ENCODE measurements at regions not wholly inside any gene's neighbourhood (a gene's known extent, or its start where the extent isn't known, plus 50 kb on each side); places are given as distances from the start of the nearest gene placed in this dataset.

DNA sequence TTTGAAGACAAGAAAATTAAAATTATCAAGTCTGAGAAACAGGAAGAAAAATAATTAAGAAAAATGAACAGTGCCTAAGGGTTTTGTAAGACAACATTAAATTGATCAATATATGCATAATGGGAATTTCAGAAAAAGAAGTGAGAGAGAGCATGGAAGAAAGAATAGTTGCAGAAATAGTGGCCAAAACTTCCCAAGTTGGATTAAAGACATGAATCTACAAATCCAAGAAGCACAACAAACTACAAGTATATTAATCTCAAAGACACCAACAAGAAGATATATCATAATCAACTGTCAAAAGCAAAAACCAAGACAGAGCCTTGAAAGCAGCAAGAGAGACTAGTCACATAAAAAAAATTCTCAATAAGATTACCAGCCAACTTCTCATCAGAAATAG, 488.0 kb downstream of the RASEF start:
- intact Hi-C loops (cut with DNase I) = no loop called here
- DNase-seq = no peak
- ATAC-seq (ENCODE audit: poor library complexity) = no peak

GRCh38 chr9:82580921-82581320, 482.0 kb downstream of the RASEF start:
- intact Hi-C loops (cut with DNase I) = no loop called here

GRCh38 chr9:82581516-82581915, 481.4 kb downstream of the RASEF start:
- no peak for DNase-seq
- no peak for ATAC-seq (ENCODE audit: poor library complexity)
- intact Hi-C loops (cut with DNase I) = no loop called here

More at GRCh38 chr9:82580921-82581320, 482.0 kb downstream of the RASEF start:
- DNase-seq (no peak), ATAC-seq (ENCODE audit: poor library complexity) (no peak)

GRCh38 chr9:82581935-82582334, 481.0 kb downstream of the RASEF start:
- intact Hi-C loops (cut with DNase I) = no loop called here
- DNase-seq (no peak), ATAC-seq (ENCODE audit: poor library complexity) (no peak)

DNA sequence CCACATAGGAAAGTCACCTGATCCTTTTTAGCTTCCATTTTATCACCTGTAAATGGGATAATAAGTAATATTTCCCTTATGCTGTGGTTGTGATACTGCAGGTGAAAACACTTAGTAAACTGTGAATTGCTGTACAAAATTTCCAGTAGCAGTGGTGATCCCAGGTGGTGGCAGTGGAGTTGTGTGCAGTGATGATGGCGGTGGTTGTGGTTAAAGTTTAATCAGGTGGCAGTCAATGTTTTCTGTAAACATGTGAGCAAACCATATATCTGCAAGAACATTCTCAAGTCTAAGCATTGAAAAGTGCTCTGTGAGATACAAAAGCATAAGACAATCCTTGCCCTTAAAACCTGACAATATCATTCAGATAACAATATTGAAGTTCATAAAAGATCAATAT, 480.2 kb downstream of the RASEF start:
- DNase-seq = no peak
- ATAC-seq (ENCODE audit: poor library complexity) = no peak
- intact Hi-C loops (cut with DNase I) = no loop called here

- ATAC-seq (ENCODE audit: poor library complexity) (no peak), DNase-seq (no peak)
- intact Hi-C loops (cut with DNase I) = no loop called here
Measured at GRCh38 chr9:82583524-82583923, 479.4 kb downstream of the RASEF start.

DNA sequence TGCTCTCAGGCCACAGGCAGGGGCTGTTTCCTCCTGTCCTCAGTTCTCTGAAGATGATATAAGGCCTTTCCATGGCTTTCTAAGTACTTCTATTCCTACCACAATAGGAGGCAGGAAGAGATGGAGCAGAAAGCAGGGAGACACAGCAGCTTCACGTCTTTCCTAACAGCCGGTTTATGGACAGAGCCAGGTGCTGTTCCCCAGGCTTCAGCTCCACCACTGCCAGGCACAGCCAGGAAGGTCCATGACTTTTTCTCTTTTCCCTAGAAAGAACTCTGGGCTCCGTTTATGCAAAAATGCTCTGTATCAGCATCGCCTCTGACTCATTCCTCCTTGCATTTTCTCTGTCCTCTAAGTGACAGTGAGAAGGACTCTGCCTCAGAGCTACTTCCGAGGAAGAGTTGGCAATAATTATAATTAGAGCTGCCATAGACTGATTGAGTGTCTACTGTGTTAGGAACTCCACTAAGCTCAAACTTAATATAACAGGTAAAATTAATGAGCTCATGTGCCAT, 478.5 kb downstream of the RASEF start:
- ATAC-seq (ENCODE audit: poor library complexity) (no peak), DNase-seq (no peak)
- intact Hi-C loops (cut with DNase I) = no loop called here

DNA sequence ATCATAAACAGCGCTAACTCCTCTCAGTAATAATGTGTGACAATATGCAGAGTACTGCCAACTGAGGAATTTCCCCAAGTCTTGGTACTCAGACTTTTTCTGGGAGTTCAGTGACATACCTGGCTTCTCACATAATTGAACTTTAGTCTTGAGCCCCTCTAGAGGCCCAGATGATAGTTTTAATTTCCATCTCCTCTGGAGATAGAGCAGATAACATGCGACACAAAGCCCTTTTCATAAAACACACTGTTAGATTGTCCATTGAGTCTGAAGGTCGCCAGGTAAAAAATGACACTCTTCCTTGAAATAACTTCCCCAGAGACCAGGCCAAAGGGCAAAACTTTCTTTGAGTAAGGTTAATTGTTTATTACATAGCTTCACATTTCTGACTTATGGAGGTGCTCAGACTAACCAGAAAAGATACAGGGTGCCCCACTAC, 476.0 kb downstream of the RASEF start:
- DNase-seq (no peak), ATAC-seq (ENCODE audit: poor library complexity) (no peak)
- intact Hi-C loops (cut with DNase I) = no loop called here

DNA sequence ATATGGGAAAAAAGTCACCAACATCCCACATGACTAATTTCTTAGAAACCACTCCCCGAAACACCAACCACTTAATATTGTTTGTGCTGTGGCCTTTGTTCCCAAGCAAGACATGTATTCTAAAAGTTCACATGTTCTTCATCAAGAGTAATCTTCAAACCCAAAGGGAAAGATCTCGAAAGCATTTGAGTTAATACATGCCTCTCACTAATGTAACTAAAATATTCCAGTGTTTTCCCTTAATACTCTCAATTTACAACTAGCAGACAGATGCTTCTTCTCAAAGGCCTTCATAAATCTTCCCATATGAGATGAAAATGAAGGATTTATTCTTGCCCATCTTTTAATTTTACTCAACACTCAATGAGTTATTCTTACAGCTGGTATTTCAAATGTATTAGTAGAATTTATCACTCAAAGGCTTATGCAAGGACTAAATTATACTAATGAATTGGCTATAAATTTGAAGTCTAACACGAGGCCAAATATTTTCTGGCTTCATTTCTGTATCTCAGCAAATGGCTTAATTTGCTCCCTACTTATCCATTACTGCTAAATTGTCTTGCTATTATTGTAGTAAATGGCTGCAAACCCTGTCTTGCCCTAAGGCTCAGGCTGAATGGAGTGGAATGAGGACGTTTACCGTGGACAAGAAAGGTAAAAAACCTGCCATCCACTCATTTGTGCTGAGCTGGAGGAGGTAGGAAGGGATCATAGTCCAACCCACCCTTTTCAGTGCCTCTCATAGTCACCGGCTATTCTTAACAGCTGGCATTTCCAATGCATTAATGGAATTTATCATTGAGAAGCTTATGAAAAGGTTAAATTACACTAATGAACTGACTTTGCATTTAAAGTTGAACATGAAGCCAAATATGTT, 474.4 kb downstream of the RASEF start:
- intact Hi-C loops (cut with DNase I) = no loop called here
- DNase-seq (no peak), ATAC-seq (ENCODE audit: poor library complexity) (no peak)

- DNase-seq = no peak
- intact Hi-C loops (cut with DNase I) = no loop called here
- no peak for ATAC-seq (ENCODE audit: poor library complexity)
Measured at GRCh38 chr9:82590845-82591244, 472.1 kb downstream of the RASEF start.

GRCh38 chr9:82593501-82593900, 469.4 kb downstream of the RASEF start:
- intact Hi-C loops (cut with DNase I) = no loop called here
- DNase-seq = no peak
- ATAC-seq (ENCODE audit: poor library complexity) = no peak

- intact Hi-C loops (cut with DNase I) = no loop called here
- ATAC-seq (ENCODE audit: poor library complexity) (no peak), DNase-seq (no peak)
Measured at GRCh38 chr9:82597241-82598203, 465.4 kb downstream of the RASEF start.

DNA sequence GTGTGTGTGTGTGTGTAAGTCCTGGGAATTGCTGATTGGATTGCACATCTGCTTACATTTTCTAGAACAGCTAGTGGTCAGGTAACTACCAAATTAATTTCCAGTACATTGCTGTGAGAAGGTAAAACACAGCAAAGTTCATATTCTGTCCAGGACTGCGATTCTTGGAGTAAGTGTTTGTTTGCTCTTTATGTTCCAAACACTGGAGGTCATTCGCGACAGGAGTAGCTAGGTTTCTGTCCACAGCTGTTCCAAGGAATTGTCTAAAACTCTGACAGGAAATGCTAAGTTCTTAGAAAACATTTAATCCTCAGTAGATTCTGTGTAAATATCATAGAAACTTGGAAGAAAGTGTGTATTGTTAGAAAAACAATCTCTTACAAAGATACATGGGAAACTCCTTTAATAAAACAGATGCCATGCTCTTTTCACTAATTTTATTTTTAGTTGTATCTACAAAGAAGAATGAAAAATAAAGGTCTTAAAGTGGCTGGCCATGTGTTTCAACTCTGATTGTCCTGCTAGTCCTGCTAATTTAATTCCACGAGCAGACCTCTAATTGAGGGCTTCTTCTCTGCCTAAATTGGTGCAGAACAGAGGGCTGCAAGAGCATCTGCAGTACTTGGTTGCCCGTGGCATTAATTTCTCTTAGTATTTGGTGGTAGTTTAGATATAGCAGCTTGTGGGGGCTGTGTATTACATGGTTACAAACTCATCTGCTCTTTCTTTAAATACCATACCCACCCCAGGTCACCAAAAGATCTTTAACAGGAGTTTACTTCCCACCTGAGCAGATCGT, 464.5 kb downstream of the RASEF start:
- no peak for DNase-seq
- intact Hi-C loops (cut with DNase I) = no loop called here
- no peak for ATAC-seq (ENCODE audit: poor library complexity)

GRCh38 chr9:82599336-82599949, 463.5 kb downstream of the RASEF start:
- DNase-seq (no peak), ATAC-seq (ENCODE audit: poor library complexity) (no peak)
- intact Hi-C loops (cut with DNase I) = no loop called here

DNA sequence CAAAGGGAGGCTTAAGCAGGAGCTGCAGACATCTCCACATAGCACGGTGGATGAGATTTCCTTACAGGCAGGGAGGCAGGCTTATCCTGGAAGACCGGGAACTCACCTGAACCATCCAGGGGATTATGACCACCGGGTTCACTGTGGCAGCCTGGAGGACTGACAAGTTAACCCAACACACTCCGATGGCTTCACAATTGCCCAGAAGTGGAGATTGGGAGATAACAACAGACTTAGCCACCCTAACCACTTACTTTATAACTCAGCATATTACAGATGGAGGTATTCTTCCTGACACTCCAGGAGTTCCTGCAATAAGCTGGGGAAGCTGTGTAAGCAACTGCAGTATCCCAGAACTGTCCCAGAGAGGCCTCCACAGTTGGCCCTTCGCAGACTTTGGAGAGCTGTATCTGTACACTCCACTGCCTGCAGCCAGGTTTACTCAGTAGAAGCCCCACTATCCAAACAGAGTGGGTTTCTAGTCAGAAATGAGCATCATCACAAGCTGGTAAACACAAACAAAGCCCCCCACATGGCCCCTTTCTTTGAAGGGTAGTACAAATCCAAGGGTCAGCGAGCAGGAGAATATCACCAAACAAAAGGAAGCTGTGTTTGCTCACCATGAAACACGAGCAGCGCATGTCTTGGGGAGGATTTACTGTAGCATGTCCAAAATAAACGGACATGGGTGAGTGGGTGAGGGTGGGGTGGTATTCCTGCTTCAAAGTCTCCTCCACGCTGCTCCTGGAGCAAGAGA, 462.2 kb downstream of the RASEF start:
- ATAC-seq (ENCODE audit: poor library complexity) = peak; percentile 27
- intact Hi-C loops (cut with DNase I) = no loop called here

GRCh38 chr9:82601293-82601771, 461.6 kb downstream of the RASEF start:
- DNase-seq (no peak), ATAC-seq (ENCODE audit: poor library complexity) (peak; percentile 51)
- intact Hi-C loops (cut with DNase I) = no loop called here

More for the DNA sequence above, 462.2 kb downstream of the RASEF start:
- no peak for DNase-seq

GRCh38 chr9:82604947-82605656, 457.8 kb downstream of the RASEF start:
- no peak for DNase-seq
- intact Hi-C loops (cut with DNase I) = loop anchor here (5.0 kb wide), 1 partner anchor 68 kb away; no protein-coding TSS in a partner anchor
- peak; percentile 73 for ATAC-seq (ENCODE audit: poor library complexity)
